NCI-H345 (cell line): ENCODE measurements at regions not wholly inside any gene's neighbourhood (a gene's known extent, or its start where the extent isn't known, plus 50 kb on each side); places are given as distances from the start of the nearest gene placed in this dataset.

ENCODE experiments used
- DNase-seq: peaks from one replicate; lab custom pipeline; 2025; lab: John Stamatoyannopoulos, UW

DNA sequence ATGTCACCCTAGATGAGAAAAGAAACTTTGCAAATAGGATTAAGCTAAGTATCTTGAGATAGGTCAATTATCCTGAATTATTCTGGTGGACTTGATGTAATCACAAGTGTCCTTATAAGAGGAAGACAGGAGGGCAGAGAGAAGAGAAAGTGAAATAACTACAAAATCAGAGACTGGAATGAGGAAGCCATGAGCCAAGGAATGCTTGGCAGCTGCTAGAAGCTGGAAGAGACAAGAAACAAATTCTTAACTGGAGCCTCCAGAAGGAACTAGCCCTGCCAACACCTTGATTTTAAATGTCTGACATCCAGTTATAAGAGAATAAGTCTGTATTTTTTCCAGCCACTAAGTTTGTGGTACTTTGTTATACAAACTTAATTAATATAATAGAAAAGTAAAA lies 480.0 kb downstream of the NR2F1-AS1 start:
- DNase-seq = no peak

- DNase-seq = no peak
These were observed 480.6 kb downstream of the NR2F1-AS1 start for GRCh38 chr5:93100428-93100827.

DNA sequence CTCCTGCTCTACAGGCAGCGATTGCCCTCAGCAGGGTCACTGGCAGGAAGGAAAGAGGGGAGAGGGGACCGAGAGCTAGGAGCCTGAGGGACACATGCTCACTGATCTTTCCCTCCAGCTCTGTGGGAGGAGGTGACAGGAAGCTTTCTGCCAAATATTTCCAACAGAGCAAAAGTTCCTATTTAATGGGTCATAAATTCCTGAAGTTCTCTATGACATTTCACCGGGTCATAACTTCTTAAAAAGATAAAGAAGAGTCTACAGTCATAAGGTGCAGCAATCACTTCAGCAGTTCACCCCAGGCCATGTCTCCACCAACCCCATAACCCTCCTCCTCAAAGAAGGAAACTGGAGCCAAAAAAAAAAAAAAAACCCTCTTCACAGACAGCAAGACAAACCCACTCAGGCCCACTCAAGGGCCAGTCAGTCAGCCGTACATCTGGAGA lies 481.1 kb downstream of the NR2F1-AS1 start:
- DNase-seq = no peak

DNA sequence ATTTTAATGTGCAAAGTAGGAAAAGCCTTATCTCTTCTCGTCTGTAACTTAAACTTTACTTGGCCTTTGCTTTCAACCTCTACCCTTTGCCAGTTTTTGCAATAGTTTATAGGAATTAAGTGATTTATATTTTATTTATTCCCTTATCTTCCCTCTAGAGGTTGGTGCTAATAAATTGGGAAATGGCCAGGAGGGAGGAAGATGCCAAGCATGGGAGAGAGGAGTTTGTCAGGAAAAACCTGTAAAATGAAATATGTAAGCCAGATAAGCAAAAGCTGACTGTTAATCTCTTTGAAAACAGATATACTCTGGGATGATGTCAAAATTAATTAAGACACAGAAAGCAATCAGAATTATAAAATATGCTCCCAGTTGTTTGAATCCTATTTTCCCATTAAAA lies 484.5 kb downstream of the NR2F1-AS1 start:
- DNase-seq = no peak

DNA sequence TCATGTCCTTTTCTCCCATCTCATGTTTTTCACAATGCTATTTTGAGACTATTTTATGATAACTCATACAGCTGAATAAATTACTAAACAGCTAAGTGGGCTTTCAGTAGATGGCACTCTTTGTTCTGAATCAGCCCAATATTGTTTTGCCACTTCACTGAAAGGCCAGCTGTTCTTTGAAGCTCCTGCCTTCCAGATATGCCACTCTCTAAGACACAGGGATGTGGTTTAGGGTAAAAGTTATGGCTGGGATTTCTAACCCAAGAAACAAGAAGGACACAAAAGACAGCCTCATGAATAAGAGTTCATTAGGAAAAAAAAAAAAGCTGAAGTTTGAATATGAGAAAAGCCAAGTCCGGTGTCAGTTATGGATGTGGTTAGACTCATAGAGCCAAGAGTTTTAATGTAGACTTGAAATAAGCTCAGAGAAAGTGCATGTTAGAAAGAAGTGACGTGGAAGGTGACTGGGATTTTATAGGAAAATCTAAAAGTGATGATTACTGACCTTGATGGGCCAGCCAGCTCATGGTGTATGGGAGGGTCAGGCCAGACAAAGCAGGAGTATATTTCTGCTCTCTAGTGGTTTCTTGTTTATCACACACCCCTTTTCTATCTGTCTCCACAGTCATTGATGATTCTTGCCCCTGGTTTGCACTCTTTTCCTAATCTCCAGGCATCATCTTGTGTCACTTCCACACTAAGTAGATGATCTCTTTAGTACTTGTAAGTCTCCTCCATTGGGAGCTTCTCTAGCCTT lies 488.5 kb downstream of the NR2F1-AS1 start:
- DNase-seq = no peak

DNA sequence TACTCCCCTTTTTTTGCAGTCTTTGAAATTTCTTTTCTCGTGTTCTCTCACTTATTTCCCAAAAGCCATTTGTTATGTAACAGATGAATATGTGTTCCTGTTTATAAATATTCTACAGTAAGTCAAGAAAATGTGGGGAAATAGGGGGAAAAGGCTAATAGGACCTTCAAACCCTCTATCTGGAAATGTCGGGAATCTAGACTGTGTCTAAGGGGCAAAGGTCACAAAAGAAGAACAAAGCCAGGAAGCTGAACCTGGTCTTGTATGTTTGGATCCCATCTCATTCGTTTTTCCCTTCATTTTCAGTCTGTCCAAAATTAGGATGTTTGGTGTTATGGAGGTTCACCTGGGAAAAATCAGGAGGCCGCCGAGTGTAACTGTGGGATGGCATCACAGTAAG lies 490.3 kb downstream of the NR2F1-AS1 start:
- no peak for DNase-seq

DNA sequence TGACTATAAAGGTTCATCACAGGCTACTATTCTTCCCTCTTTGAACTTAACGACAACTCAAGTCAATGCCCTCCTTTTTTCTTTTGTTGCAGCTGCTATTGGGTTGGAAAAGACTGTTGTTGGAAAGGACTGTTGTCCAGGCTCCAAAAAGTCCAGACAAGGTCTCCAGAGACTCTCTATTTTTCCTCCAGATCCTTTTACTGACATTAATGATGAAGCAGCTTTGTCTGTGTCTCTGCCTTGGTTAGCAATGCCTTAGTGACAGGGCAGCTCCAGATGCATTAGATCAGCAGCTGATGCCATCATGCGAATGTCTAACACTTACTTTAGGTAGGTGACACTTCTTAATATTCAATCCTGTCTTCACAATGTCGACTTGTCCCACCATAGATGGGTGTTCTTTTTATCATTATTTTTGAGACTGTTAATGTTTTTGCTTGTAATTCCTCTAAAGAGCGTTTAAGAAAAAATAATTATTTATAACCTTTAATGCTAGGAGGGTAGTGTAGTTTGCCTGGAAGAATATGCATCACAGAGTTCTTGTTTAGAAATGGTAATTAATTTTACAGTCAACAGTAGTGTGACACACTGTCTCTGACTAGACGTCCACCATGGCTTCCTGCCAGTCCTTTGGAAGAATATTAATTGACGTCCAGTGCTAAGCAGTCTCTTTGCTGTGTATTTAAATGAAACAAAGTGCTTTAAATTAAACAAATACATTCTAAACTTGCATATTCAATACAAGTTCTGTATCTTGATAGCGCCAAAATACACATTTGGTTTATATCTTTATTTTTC lies 492.2 kb downstream of the NR2F1-AS1 start:
- DNase-seq = no peak

- no peak for DNase-seq
These were observed 493.7 kb downstream of the NR2F1-AS1 start for GRCh38 chr5:93087326-93087725.

- DNase-seq = no peak
These were observed 498.0 kb downstream of the NR2F1-AS1 start for GRCh38 chr5:93082981-93083380.

- no peak for DNase-seq
These were observed 502.0 kb downstream of the NR2F1-AS1 start for GRCh38 chr5:93079046-93079445.

- no peak for DNase-seq
These were observed 502.7 kb downstream of the NR2F1-AS1 start for GRCh38 chr5:93078082-93079038.

DNA sequence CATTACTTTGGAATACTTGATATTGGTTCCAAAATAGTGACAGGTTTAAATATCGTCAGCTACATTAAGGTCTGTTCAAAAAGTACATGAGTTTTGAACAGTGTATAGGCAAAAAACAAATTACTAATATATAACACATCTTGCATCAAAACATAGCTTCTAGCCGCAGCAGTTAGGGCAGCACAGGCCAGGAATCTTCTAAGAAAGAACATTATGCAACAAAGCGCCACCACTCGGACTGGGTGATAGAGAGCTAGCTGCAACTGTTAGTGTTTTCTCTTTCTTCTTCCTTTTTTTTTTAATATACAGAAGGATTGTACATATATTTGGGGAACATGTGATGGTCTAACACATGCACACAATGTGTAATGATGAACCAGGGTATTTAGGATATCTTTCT lies 504.5 kb downstream of the NR2F1-AS1 start:
- no peak for DNase-seq

DNA sequence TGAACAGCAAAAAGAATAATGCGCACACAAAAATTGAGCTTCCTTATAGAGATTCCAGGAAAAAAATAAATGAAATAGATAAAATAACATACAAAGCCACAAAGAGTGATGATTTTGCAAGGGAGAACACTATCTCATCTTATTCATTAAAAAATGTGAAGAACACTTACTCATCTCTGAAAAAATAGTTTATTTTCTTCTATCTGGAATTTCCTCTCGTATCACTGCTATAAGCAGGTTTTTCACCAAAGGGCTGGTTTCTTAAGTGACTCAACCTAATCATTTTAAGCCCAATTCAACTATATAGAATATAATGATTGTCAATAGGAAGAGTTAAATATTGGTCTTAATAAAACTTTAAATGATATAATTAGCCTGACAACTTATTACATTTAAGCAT lies 504.9 kb downstream of the NR2F1-AS1 start:
- no peak for DNase-seq

DNA sequence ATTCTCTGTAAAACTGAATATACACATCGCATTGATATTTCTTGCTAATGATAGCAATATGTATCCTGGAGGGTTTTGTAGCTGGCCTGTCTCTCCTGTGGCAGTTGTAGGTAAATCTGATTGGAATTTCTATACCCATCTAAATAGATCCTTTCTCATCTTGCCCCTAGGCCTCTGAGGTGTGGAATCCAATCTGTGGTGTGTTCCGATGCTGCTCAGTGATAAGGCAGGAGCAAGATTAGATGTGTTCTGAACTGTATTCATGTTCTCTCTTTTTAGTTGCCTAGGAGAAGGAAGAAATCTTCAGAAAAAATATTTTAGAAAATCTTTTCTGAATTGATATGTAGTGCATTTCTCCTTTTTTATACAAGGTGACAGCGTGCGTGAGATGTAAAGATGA lies 507.5 kb downstream of the NR2F1-AS1 start:
- DNase-seq = no peak

DNA sequence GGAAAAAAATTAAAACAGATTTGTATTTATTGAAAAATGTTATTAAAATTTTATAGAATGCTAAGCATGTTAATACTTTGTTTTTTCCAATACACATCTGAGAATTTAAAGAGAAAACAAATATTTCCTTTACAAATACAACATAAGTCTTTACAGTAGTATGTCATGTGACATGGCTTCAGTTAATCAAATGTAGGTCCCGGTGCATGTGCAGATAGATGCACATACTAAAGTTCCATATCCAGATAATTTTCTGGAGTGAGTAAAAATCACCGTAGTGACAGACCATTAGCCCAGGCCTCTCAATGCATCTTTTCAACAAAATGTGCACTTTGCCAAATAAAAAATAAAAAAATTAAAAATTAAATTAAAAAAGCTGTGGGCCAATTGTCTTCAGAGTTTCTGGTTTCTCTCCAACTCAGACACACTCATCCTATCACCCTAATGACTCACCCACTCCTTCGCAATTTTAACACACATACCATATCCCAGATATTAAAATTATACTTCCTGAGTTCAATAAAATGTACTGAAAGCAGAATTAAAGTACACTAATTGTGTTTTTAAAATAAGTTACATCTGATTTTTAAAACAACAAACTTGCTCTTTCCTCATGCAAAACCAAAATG lies 508.1 kb downstream of the NR2F1-AS1 start:
- no peak for DNase-seq

DNA sequence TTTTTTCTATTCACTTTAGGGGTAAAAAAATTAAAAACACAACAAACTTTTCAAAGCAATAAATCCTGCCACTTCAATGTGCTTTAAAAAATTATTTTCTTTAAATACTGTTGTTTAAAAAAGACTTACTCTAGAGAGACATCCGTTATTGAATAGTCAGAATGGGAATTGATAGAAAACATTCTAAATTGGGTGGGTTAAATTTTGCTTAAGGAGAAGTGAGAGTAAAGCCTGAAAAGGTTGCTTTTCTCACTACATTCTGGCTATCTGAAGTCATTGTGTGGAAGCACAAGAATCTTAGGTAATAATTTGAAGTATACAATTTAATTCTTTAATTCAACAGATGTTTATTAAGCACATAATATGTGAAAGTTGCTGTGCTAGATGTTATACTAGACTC lies 509.3 kb downstream of the NR2F1-AS1 start:
- DNase-seq = no peak

GRCh38 chr5:93070938-93071337 lies 510.1 kb downstream of the NR2F1-AS1 start:
- no peak for DNase-seq

GRCh38 chr5:93069276-93069675 lies 511.7 kb downstream of the NR2F1-AS1 start:
- DNase-seq = no peak

DNA sequence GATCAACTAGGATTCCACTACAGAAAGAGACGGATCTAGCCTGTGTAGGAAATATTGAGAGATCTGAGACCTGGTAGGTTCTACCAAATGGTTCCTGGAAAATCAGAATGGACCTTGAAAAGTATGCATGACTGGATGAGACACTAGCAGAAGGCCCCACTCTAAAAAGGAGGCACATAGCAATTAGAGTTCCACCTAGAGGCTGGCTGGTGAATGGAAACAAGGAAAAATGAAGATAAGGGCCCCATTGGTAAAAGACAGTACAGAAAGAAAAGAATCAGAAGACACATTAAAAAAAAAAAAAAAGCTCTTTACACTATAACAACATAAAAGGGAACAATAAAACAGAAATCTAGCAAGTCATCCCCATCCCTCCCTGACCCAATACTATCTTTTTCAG lies 518.5 kb downstream of the NR2F1-AS1 start:
- no peak for DNase-seq

- DNase-seq = no peak
These were observed 522.7 kb downstream of the NR2F1-AS1 start for GRCh38 chr5:93058309-93058708.

DNA sequence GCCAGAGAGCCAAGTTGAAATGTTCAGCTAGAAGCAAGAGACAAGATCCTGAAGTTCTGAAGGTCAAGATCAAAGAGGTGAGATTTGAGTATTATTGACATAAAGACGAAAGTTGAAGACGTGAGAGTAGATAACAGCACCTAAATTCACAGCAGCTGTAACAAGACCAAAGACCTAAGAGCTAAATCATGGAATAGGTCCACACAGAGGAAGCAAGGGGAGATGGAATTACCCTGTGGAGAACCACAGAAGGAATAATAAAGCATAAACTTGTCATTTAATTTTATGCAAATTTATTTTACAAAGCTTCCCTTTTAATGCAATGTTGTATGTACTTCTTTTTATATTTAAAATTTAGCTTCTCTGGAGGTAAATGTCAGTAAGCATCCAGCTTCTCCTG lies 523.7 kb downstream of the NR2F1-AS1 start:
- DNase-seq = no peak

DNA sequence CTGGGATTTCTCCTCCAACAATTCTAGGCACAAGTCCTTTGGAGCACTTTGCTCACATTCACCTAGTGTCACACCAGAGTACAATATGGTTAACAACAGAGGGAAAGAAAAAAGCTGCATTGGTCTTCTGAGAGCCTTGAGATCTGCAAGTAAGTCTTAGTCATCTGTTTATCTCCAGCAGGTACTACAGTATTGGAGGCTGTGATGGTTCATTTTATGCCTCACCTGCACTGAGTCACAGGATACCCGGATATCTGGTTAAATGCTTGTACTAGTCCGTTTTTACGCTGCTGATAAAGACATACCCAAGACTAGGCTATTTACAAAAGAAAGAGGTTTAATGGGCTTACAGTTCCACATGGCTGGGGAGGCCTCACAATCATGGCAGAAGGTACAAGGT lies 525.0 kb downstream of the NR2F1-AS1 start:
- no peak for DNase-seq
